Body of pancreas (tissue), 4 donors: ENCODE measurements at regions not wholly inside any gene's neighbourhood (a gene's known extent, or its start where the extent isn't known, plus 50 kb on each side); places are given as distances from the start of the nearest gene placed in this dataset.
"Not testable (repeated sequence)": the region's sequence is repeated elsewhere in the genome, so short reads cannot be mapped to it uniquely, and the experiment has no call there.

Experiments
- ATAC-seq: fragments of 150-250 bp; one replicate; pipeline ENCODE4 v1.9.1; 2016
- DNase-seq, 4 donors: peaks; one replicate each; pipeline ENCODE4 v3.0.0-alpha.2; 2019
- H3K27ac ChIP-seq, 4 donors: fragments of 200-600 bp; sonication (generic); 1 replicate in 3 of 4; 2 replicates in 1 of 4; pipeline versions ENCODE4 v1.5.1 to v1.6.1; 2016 to 2019; ENCODE audit warnings: mild to moderate bottlenecking in 1 of 4, mixed read lengths in 1 of 4, moderate library complexity in 1 of 4
- H3K27me3 ChIP-seq, 2 donors: fragments of 200-600 bp; sonication (generic); one replicate each; pipeline ENCODE4 v1.6.0; 2016; ENCODE audit warnings: mild to moderate bottlenecking in 1 of 2
- H3K36me3 ChIP-seq, 2 donors: fragments of 200-600 bp; sonication (generic); replicated peaks in 1 of 2; 2 replicates each; pipeline ENCODE4 v1.5.1; 2016; ENCODE audit warnings: low read depth in 2 of 2; ENCODE audit not compliant: insufficient read depth in 1 of 2
- H3K4me1 ChIP-seq: fragments of 200-600 bp; sonication (generic); one replicate; pipeline ENCODE4 v1.6.0; 2016
- H3K4me3 ChIP-seq, 2 donors: fragments of 200-600 bp; sonication (generic); 1 replicate in 1 of 2; 2 replicates in 1 of 2; pipeline ENCODE4 v1.5.1; 2016 to 2019
- H3K9me3 ChIP-seq, 3 donors: fragments of 200-600 bp; sonication (generic); 1 replicate in 2 of 3; 2 replicates in 1 of 3; pipeline ENCODE4 v1.5.1; 2016
- POLR2A ChIP-seq, 3 donors: fragments of 450-650 bp; IDR thresholded peaks; one replicate each; pipeline ENCODE4 v1.6.1; 2016; ENCODE audit warnings: antibody characterized with exemption in 3 of 3, mild to moderate bottlenecking in 2 of 3
- WGBS, 2 donors: methylation state at CpG; one replicate each; pipeline ENCODE4 v1.1.5; 2017; 5-methylcytosine and 5-hydroxymethylcytosine counted together
- intact Hi-C: fragments of 100-400 bp; cut with DNase I; formaldehyde crosslinking; loops from one replicate; pipeline ENCODE4 v1.15.1; 2023
- TF ChIP-seq, protein P1 (sequence below), 7 experiments: fragments of 450-650 bp in 4 of 7; fragments of 200-600 bp in 3 of 7; sonication (generic) in 3 of 7; IDR thresholded peaks; one replicate each; pipeline ENCODE4 v1.5.1; 2016 to 2019; ENCODE audit warnings: antibody characterized with exemption in 7 of 7

DNA sequence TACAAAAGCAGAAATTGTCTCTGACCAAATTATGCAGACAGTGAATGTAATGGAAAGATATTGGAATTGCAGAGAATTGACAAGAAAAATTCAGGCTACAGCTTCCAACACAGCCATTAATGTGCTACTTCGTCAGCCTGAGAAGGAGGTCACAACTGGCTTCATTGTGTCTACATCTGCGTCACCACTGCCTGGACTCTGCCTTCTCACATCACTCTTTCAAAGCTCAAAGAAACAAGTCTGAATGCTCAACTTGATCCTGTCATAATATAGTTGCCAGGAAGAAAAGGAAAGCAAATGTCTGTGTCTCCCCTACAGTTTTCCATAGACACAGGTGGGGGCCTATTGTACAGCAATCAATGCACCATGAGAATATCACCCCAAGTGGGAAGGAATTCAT, 806.5 kb upstream of the CDH10 start:
- Histone ChIP-seq H3K27me3 (no peaks in the 10 kb centered on the region), H3K9me3 (no peaks in the 10 kb centered on the region), H3K36me3 (no peaks in the 10 kb centered on the region), H3K4me1 (no peaks in the 10 kb centered on the region), H3K27ac (no peak overlapping the region), H3K4me3 (no peak overlapping the region)
- DNase-seq (no peak), ATAC-seq (no peak)
- intact Hi-C loops = no loop called here
- TF ChIP-seq POLR2A (IDR thresholded peaks at IDR 0.05) = no peak
- TF ChIP-seq, protein P1, sequence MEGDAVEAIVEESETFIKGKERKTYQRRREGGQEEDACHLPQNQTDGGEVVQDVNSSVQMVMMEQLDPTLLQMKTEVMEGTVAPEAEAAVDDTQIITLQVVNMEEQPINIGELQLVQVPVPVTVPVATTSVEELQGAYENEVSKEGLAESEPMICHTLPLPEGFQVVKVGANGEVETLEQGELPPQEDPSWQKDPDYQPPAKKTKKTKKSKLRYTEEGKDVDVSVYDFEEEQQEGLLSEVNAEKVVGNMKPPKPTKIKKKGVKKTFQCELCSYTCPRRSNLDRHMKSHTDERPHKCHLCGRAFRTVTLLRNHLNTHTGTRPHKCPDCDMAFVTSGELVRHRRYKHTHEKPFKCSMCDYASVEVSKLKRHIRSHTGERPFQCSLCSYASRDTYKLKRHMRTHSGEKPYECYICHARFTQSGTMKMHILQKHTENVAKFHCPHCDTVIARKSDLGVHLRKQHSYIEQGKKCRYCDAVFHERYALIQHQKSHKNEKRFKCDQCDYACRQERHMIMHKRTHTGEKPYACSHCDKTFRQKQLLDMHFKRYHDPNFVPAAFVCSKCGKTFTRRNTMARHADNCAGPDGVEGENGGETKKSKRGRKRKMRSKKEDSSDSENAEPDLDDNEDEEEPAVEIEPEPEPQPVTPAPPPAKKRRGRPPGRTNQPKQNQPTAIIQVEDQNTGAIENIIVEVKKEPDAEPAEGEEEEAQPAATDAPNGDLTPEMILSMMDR (IDR thresholded peaks at IDR 0.05) = no peak
- WGBS, 2 donors = 68 to 80% methylated on average over 2 of the region's 2 CpGs

DNA sequence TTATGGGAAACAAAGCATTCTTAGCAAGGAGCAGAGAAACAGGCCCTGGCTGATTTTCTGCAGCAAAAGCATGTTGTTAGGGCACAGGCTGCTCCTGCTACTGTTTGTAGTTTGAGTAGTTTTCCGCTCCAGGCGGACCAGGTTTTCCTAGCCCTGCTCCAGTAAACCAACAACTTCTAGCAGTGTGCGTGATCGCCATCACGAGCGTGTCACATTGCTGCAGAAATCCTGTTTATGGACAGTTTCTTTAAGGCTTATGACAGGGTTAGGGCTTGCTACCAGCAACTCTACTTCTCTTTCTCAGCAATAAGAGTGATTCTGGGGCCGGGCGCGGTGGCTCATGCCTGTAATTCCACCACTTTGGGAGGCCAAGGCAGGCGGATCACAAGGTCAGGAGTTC, 803.9 kb upstream of the CDH10 start:
- WGBS, 2 donors = 52 to 55% methylated on average over 10 of the region's 10 CpGs
- no peak overlapping the region for H3K27ac ChIP-seq
- no peaks in the 10 kb centered on the region for H3K27me3 ChIP-seq
- ATAC-seq = no peak
- intact Hi-C loops = no loop called here
- H3K9me3 ChIP-seq = no peaks in the 10 kb centered on the region
- TF ChIP-seq POLR2A (IDR thresholded peaks at IDR 0.05) = no peak
- TF ChIP-seq, protein P1 (IDR thresholded peaks at IDR 0.05) = no peak
- H3K4me1 ChIP-seq = no peaks in the 10 kb centered on the region
- H3K4me3 ChIP-seq = no peak overlapping the region
- H3K36me3 ChIP-seq = no peaks in the 10 kb centered on the region
- DNase-seq = no peak

DNA sequence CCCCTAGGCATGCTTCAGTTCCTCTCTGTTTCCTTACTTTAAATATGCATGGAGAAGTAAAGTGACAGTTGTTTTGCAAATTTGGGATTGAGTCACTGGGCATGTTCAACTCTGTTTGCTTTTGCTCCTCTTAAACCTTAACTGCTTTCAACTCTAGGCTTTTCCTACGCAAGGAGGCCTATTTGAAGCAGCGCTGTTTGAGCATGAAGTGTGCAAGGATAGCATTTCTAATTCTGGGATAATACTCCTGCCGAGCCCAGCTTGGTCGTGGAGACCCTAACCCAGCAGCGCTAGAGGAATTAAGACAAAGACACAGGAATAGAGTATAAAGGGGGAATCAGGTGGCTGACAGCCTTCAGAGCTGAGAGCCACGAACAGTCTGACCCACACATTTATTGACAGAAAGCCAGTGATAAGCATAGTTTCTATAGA, 803.4 kb upstream of the CDH10 start:
- DNase-seq (no peak), ATAC-seq (no peak)
- intact Hi-C loops = no loop called here
- H3K4me1 ChIP-seq = no peaks in the 10 kb centered on the region
- H3K9me3 ChIP-seq = no peaks in the 10 kb centered on the region
- no peak for TF ChIP-seq POLR2A (IDR thresholded peaks at IDR 0.05)
- TF ChIP-seq, protein P1 (IDR thresholded peaks at IDR 0.05) = no peak
- no peak overlapping the region for H3K27ac ChIP-seq
- no peaks in the 10 kb centered on the region for H3K36me3 ChIP-seq
- 26 to 32% methylated on average over 6 of the region's 6 CpGs for WGBS, 2 donors
- no peaks in the 10 kb centered on the region for H3K27me3 ChIP-seq
- H3K4me3 ChIP-seq = no peak overlapping the region

DNA sequence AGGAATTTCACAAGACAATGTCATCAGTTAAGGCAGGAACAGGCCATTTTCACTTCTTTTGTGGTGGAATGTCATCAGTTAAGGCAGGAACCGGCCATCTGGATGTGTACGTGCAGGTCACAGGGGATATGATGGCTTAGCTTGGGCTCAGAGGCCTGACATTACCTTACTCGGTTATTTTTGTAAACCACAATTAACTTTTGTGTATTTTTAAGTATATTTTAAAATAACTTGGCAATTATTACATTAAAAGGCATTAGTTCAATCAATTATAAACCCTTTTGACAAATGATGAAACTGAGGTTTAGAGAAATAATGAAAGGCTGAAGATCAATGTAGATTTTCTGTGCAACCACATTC, 801.3 kb upstream of the CDH10 start:
- H3K36me3 ChIP-seq, ATAC-seq, H3K27me3 ChIP-seq, intact Hi-C loops, H3K9me3 ChIP-seq, H3K4me1 ChIP-seq, DNase-seq, H3K27ac ChIP-seq, H3K4me3 ChIP-seq: not testable (repeated sequence)
- WGBS, 2 donors = 50 to 52% methylated on average over 3 of the region's 3 CpGs

DNA sequence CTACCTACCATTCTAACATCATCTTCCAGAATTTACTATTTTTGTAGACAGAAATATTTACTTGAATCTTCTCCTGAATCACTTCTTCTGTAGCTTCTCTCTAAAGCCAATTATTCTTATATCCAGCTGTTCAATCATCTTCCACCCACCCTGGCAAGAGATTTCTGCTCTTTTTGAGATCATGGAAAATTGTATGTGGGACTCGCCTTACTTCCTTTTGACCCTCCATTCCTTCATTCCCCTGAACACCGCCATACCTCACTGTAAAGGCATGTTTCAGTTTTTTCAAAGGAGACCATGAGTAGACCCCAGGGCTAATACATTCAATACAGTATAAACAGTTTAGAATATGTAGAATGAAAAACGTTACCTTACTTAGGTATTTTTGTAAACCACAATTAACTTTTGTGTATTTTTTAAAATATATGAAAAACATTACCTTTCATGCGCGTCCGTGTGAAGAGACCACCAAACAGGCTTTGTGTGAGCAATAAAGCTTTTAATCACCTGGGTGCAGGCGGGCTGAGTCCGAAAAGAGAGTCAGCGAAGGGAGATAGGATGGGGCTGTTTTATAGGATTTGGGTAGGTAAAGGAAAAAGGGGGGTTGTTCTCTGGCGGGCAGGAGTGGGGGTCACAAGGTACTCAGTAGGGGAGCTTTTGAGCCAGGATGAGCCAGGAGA, 800.7 kb upstream of the CDH10 start:
- DNase-seq, H3K27me3 ChIP-seq, H3K9me3 ChIP-seq, H3K27ac ChIP-seq, H3K4me3 ChIP-seq, H3K4me1 ChIP-seq, ATAC-seq, H3K36me3 ChIP-seq, intact Hi-C loops: not testable (repeated sequence)
- 60 to 73% methylated on average over 10 of the region's 10 CpGs for WGBS, 2 donors

DNA sequence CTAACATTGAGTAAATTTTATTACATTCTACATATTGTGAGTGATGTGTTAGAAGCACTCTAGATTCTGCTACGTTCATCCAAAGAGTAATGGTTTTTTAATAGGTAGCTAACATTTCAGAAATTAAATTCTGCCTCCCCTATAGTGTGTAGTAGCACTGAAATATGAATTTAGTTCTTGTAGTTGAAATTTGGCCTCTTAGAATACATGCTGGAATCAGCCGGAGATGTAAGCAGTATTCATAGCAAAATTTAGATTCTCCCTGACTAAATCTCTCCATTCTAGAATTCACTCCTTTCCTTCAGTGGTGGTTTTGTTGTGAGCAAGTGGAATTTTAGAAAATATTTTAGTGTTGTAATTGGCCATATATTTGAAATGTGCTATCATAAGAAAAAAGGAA, 799.9 kb upstream of the CDH10 start:
- TF ChIP-seq POLR2A (IDR thresholded peaks at IDR 0.05) = no peak
- TF ChIP-seq, protein P1 (IDR thresholded peaks at IDR 0.05) = no peak
- DNase-seq = no peak
- H3K27me3 ChIP-seq = no peaks in the 10 kb centered on the region
- no peaks in the 10 kb centered on the region for H3K4me1 ChIP-seq
- no peaks in the 10 kb centered on the region for H3K36me3 ChIP-seq
- H3K9me3 ChIP-seq = no peaks in the 10 kb centered on the region
- intact Hi-C loops = no loop called here
- no peak for ATAC-seq
- no peak overlapping the region for H3K27ac ChIP-seq
- 44 to 51% methylated on average over 2 of the region's 2 CpGs for WGBS, 2 donors
- no peak overlapping the region for H3K4me3 ChIP-seq
